Muscle of leg (tissue), 3 donors: ENCODE measurements at regions not wholly inside any gene's neighbourhood (a gene's known extent, or its start where the extent isn't known, plus 50 kb on each side); places are given as distances from the start of the nearest gene placed in this dataset.
A peak's percentile ranks its signal among the peaks of the same experiment; 100 is the strongest.

ENCODE experiments used
- DNase-seq: peaks from one replicate; pipeline ENCODE4 v3.0.0; 2013
- H3K27ac ChIP-seq: one replicate; pipeline ENCODE4 v1.5.1; 2013; ENCODE audit warnings: mild to moderate bottlenecking, low read length, control low read depth
- H3K27me3 ChIP-seq: one replicate; pipeline ENCODE4 v1.6.1; 2013; ENCODE audit warnings: low read length; ENCODE audit not compliant: control insufficient read depth, insufficient read depth
- H3K36me3 ChIP-seq: one replicate; pipeline ENCODE4 v1.6.1; 2013; ENCODE audit warnings: low read length; ENCODE audit not compliant: control insufficient read depth, insufficient read depth
- H3K4me1 ChIP-seq: one replicate; pipeline ENCODE4 v1.6.1; 2013; ENCODE audit warnings: low read length; ENCODE audit not compliant: control insufficient read depth, insufficient read depth
- H3K4me3 ChIP-seq: one replicate; pipeline ENCODE4 v1.5.1; 2013; ENCODE audit warnings: low read length, control low read depth
- H3K9me3 ChIP-seq: replicated peaks from 2 replicates; pipeline ENCODE4 v1.6.1; 2013; ENCODE audit warnings: low read depth, low read length; ENCODE audit not compliant: control insufficient read depth
- WGBS: methylation state at CpG from one replicate; pipeline ENCODE4 v1.1.5; 2013; ENCODE audit warnings: missing lambda C conversion rate; ENCODE audit not compliant: insufficient coverage; 5-methylcytosine and 5-hydroxymethylcytosine counted together

- Histone ChIP-seq H3K9me3 (no peaks in the 10 kb centered on the region), H3K4me3 (no peak overlapping the region), H3K36me3 (no peaks in the 10 kb centered on the region), H3K27me3 (peaks cover 6% of the 10 kb centered on the region), H3K4me1 (no peaks in the 10 kb centered on the region), H3K27ac (no peak overlapping the region)
- 74% methylated on average over 4 of the region's 9 CpGs for WGBS
- no peak for DNase-seq
Measured at GRCh38 chr14:98136012-98136789, 1135.8 kb downstream of the BCL11B start.

DNA sequence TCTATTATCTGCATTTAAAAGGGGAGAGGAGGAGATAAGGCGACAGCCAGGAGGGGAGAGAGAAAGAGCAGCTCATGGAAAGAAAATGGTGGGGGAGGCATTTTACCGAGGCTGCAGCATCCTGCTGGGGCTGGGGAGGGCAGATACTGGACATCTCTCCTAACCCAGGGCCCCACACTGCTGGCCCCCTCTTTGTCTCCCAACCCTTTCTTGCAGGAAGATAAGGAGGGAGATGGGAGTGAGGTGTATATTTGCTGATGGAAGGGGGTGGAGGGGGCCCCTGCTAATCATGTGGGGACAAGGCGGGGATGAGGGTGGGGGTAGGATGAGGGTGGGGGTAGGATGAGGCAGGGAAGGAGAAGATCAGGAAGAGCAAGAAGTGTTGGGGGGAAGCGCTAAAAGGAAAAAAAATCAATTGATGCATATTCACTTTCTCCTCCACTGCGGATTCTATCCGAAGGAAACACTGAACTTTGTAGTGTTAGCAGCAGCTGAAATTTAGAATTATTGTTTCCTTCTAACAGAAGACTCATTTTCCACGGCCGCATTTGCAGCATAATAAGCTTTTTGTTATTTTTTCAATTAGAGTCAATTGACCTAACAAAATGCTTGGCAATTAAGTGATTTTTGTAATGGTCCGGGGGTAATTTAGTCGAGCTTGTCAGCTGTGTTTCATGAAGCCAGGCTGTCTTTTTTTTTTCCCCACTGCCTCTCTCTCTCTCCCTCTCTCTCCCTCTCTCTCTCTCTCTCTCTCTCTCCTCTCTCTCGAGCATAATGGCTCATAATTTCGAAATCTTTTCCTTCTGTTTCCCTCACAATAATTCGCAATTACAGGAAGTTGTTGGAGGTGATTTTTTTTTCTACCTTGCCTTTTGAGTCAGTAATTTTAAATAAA, 1134.6 kb downstream of the BCL11B start:
- Histone ChIP-seq H3K9me3 (no peaks in the 10 kb centered on the region), H3K27ac (no peak overlapping the region), H3K27me3 (peaks cover 6% of the 10 kb centered on the region), H3K4me3 (no peak overlapping the region), H3K4me1 (no peaks in the 10 kb centered on the region), H3K36me3 (no peaks in the 10 kb centered on the region)
- WGBS: 49% methylated on average over 2 of the region's 13 CpGs
- peak; percentile 11 for DNase-seq

- no peak overlapping the region for H3K4me3 ChIP-seq
- WGBS: 0% methylated on average over 2 of the region's 6 CpGs
- H3K36me3 ChIP-seq: no peaks in the 10 kb centered on the region
- DNase-seq: peak; percentile 25
- H3K27ac ChIP-seq: no peak overlapping the region
- H3K4me1 ChIP-seq: no peaks in the 10 kb centered on the region
- no peaks in the 10 kb centered on the region for H3K9me3 ChIP-seq
- peaks cover 6% of the 10 kb centered on the region for H3K27me3 ChIP-seq
Measured at GRCh38 chr14:98138666-98139065, 1133.3 kb downstream of the BCL11B start.

DNA sequence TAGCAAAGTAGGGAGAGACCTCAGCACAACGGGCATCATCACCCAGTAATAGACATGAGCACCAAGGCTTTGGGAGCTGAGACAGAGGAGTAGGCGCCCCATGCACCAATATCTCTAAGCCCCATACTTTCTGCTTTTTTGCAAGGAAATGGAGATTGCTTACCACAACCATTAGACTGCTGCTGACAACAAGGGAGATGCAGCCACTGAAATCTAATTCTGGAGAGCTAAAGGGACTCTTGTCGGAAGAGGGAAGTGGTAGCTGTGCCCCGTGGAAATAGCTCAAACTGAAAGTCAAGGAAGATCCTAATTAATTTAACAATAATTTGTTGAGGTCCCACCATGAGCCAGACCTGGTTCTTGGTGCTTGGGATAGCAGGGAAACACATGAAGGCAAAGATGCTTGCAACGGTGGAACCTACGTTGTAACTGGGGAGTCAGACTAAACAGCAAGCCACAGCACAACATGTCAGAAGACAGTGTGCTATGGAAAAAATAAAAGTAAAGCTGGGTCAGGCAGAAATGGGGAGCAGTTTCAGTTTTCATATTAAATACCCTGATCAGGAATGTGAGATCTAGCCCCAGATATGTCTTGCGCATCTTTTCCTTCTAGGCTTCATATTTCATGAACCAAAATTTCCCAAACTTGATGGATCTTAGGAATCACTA, 1131.0 kb downstream of the BCL11B start:
- no peaks in the 10 kb centered on the region for H3K36me3 ChIP-seq
- no peak for DNase-seq
- H3K27ac ChIP-seq: no peak overlapping the region
- no peaks in the 10 kb centered on the region for H3K9me3 ChIP-seq
- H3K4me1 ChIP-seq: no peaks in the 10 kb centered on the region
- no peak overlapping the region for H3K4me3 ChIP-seq
- 90% methylated on average over 2 of the region's 7 CpGs for WGBS
- H3K27me3 ChIP-seq: peaks cover 2% of the 10 kb centered on the region

DNA sequence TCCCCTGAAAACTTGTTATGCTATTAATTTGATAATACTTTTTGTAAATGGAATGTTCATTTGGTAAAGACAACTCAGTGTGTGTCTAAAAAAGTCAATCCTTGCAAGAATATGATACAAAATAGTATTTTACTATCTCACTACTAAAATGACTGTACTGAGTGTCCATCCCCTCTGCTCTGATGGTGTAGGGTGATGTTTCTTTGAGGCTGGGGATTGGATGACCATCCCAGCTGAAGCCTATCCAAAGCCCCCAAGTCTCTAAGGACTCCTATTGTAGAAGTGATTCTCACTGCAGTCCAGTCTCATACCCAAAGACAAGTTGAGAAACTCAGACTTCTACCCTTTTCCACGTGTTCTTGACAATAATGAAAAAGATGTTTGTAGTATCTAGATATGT, 1128.4 kb downstream of the BCL11B start:
- H3K36me3 ChIP-seq: no peaks in the 10 kb centered on the region
- H3K4me1 ChIP-seq: no peaks in the 10 kb centered on the region
- no peaks in the 10 kb centered on the region for H3K27me3 ChIP-seq
- no peak overlapping the region for H3K27ac ChIP-seq
- H3K9me3 ChIP-seq: no peaks in the 10 kb centered on the region
- DNase-seq: no peak
- no peak overlapping the region for H3K4me3 ChIP-seq
- no CpG with 5 or more reads among the region's 1 CpG for WGBS

GRCh38 chr14:98144964-98145363, 1127.0 kb downstream of the BCL11B start:
- H3K27ac ChIP-seq: no peak overlapping the region
- no peak overlapping the region for H3K4me3 ChIP-seq
- H3K36me3 ChIP-seq: no peaks in the 10 kb centered on the region
- H3K9me3 ChIP-seq: no peaks in the 10 kb centered on the region
- no peaks in the 10 kb centered on the region for H3K27me3 ChIP-seq
- 44% methylated on average over 1 of the region's 5 CpGs for WGBS
- no peaks in the 10 kb centered on the region for H3K4me1 ChIP-seq
- peak; percentile 57 for DNase-seq

DNA sequence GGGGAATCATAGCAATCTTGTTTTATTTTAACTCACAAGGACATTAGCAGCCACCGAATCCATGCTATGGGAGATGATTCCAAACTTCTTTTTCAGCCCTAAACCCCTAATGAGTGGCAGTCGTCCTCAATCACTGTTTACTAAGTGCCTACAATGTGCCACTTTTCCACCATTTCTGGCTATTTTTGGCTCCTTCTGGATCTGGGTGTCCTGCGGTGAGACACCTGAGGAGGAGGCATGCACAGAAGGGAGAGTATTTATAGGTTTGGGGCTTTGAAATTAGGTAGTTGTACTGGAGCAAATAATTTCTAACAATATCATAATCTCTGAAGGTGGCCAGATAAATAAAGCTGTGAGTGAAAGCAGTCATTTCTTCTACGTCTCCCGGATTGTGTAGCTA, 1125.6 kb downstream of the BCL11B start:
- Histone ChIP-seq H3K9me3 (no peaks in the 10 kb centered on the region), H3K27me3 (no peaks in the 10 kb centered on the region), H3K27ac (no peak overlapping the region), H3K4me1 (no peaks in the 10 kb centered on the region), H3K4me3 (no peak overlapping the region), H3K36me3 (no peaks in the 10 kb centered on the region)
- WGBS: 82% methylated on average over 2 of the region's 5 CpGs
- no peak for DNase-seq

GRCh38 chr14:98154254-98154653, 1117.7 kb downstream of the BCL11B start:
- no peak for DNase-seq
- Histone ChIP-seq H3K9me3 (no peaks in the 10 kb centered on the region), H3K4me1 (no peaks in the 10 kb centered on the region), H3K4me3 (no peak overlapping the region), H3K27me3 (no peaks in the 10 kb centered on the region), H3K27ac (no peak overlapping the region), H3K36me3 (no peaks in the 10 kb centered on the region)
- WGBS: no CpG with 5 or more reads among the region's 4 CpGs

- Histone ChIP-seq H3K9me3 (no peaks in the 10 kb centered on the region), H3K27ac (no peak overlapping the region), H3K27me3 (peaks cover 2% of the 10 kb centered on the region), H3K36me3 (no peaks in the 10 kb centered on the region), H3K4me3 (no peak overlapping the region), H3K4me1 (no peaks in the 10 kb centered on the region)
- DNase-seq: no peak
- WGBS: 53% methylated on average over 2 of the region's 8 CpGs
Measured at GRCh38 chr14:98156411-98156810, 1115.6 kb downstream of the BCL11B start.

DNA sequence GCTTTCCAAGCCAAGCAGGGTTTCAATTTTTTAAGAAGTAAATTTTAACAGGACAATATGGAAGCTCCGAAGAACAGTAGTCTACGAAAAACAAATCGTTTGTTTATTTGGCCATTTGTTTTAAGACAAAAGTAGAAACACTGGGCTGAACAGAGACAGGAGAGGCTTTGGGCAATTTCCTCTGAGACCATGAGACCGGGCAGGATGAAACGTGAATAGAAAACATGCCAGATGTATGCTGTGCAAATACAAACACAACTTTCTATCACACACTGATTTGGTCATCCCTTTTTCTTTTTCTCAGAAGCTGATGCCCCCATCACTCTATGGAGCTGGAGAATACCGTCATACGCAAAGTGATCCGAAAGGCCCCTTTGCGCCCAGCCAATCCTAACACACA, 1111.1 kb downstream of the BCL11B start:
- H3K27me3 ChIP-seq: peaks cover 15% of the 10 kb centered on the region
- H3K4me1 ChIP-seq: no peaks in the 10 kb centered on the region
- no peak overlapping the region for H3K27ac ChIP-seq
- H3K9me3 ChIP-seq: no peaks in the 10 kb centered on the region
- no peaks in the 10 kb centered on the region for H3K36me3 ChIP-seq
- no peak overlapping the region for H3K4me3 ChIP-seq
- no peak for DNase-seq
- WGBS: 54% methylated on average over 4 of the region's 9 CpGs
